OCI-LY1 (cell line): ENCODE measurements at regions not wholly inside any gene's neighbourhood (a gene's known extent, or its start where the extent isn't known, plus 50 kb on each side); places are given as distances from the start of the nearest gene placed in this dataset.

Experiments
- H2AFZ ChIP-seq: fragments of 200-600 bp; sonication (generic), shearing (Covaris generic); 2 replicates; pipeline ENCODE4 v1.6.0; 2014; ENCODE audit warnings: antibody characterized with exemption, mild to moderate bottlenecking, low read length
- H3F3A ChIP-seq: fragments of 200-600 bp; sonication (generic), shearing (Covaris generic); 2 replicates; pipeline ENCODE4 v1.6.0; 2014; ENCODE audit warnings: mild to moderate bottlenecking, antibody characterized with exemption, low read length, moderate library complexity; ENCODE audit not compliant: insufficient read depth
- H3K27ac ChIP-seq: fragments of 200-600 bp; sonication (generic); 2 replicates; pipeline ENCODE4 v1.5.1; 2014; ENCODE audit warnings: low read length, mixed run types, mild to moderate bottlenecking, low read depth; ENCODE audit not compliant: poor library complexity, severe bottlenecking
- H3K27me3 ChIP-seq: fragments of 200-600 bp; sonication (generic); 2 replicates; pipeline ENCODE4 v1.6.0; 2014; ENCODE audit warnings: antibody characterized with exemption, mild to moderate bottlenecking, low read length, moderate library complexity; ENCODE audit not compliant: insufficient read depth
- H3K36me3 ChIP-seq: fragments of 200-600 bp; sonication (generic); 2 replicates; pipeline ENCODE4 v1.6.1; 2014; ENCODE audit warnings: mild to moderate bottlenecking, antibody characterized with exemption, low read length, moderate library complexity, mixed read lengths; ENCODE audit not compliant: insufficient read depth
- H3K4me1 ChIP-seq: fragments of 200-600 bp; sonication (generic); 2 replicates; pipeline ENCODE4 v1.5.1; 2014; ENCODE audit warnings: mild to moderate bottlenecking, low read length, moderate library complexity; ENCODE audit not compliant: insufficient read depth, severe bottlenecking
- H3K4me2 ChIP-seq: fragments of 200-600 bp; sonication (generic), shearing (Covaris generic); 2 replicates; pipeline ENCODE4 v1.6.1; 2014; ENCODE audit warnings: low read length
- H3K4me3 ChIP-seq: fragments of 200-600 bp; sonication (generic); 2 replicates; pipeline ENCODE4 v1.5.1; 2014; ENCODE audit warnings: low read length, low read depth, mild to moderate bottlenecking, mixed read lengths; ENCODE audit not compliant: poor library complexity, severe bottlenecking
- H3K79me2 ChIP-seq: fragments of 200-600 bp; shearing (Covaris generic); 2 replicates; pipeline ENCODE4 v1.6.1; 2016; ENCODE audit warnings: mixed run types, low read length, mixed read lengths; ENCODE audit not compliant: insufficient read depth
- H3K9ac ChIP-seq: fragments of 200-600 bp; sonication (generic), shearing (Covaris generic); 2 replicates; pipeline ENCODE4 v1.6.1; 2014; ENCODE audit warnings: mild to moderate bottlenecking, low read length, mixed read lengths
- H3K9me2 ChIP-seq: fragments of 200-600 bp; sonication (generic), shearing (Covaris generic); 2 replicates; pipeline ENCODE4 v1.6.1; 2014; ENCODE audit warnings: low read depth, mild to moderate bottlenecking, low read length, mixed read lengths
- H3K9me3 ChIP-seq: fragments of 200-600 bp; shearing (Covaris generic); 2 replicates; pipeline ENCODE4 v1.6.1; 2014; ENCODE audit warnings: low read length, mixed read lengths
- H4K20me1 ChIP-seq: fragments of 200-600 bp; sonication (generic), shearing (Covaris generic); 2 replicates; pipeline ENCODE4 v1.6.0; 2016; ENCODE audit warnings: mild to moderate bottlenecking, low read length; ENCODE audit not compliant: insufficient read depth
- EZH2 ChIP-seq: fragments of 200-600 bp; sonication (generic), shearing (Covaris generic); IDR thresholded peaks from 2 replicates; pipeline ENCODE4 v1.8.0; 2017; ENCODE audit warnings: borderline replicate concordance, mixed run types, mild to moderate bottlenecking, antibody characterized with exemption, low read length, moderate library complexity, mixed read lengths
- TF ChIP-seq, protein P1 (sequence below): fragments of 200-600 bp; sonication (generic), shearing (Covaris generic); IDR thresholded peaks from 2 replicates; pipeline ENCODE4 v1.5.1; 2017; ENCODE audit warnings: mild to moderate bottlenecking, antibody characterized with exemption, low read length, moderate library complexity, mixed read lengths

DNA sequence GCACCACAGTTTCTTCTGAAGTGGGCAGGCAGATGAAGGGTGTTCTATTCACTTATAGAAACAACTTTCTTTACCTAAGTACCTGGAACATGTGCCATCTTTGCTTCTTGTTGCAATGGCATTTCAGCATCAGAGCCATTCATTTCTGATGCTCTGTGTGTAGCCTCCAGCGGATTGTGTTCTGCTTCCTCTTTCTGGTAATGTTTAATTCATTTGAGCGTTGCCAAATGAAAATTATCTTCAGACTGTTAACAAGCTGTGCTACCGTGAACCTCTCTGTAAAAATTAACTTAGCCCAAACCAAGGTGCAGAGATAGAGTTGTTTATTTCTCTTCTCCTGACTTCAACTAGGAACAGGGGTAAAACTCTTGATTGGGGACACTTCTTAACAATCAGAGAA lies 302.0 kb downstream of the EDEM1 start:
- Histone ChIP-seq H3K4me2 (no peak overlapping the region), H3K27me3 (no peaks in the 10 kb centered on the region), H2AFZ (no peak overlapping the region), H4K20me1 (no peaks in the 10 kb centered on the region), H3K27ac (no peak overlapping the region), H3F3A (no peaks in the 10 kb centered on the region), H3K9me2 (no peaks in the 10 kb centered on the region), H3K9ac (no peak overlapping the region), H3K9me3 (no peaks in the 10 kb centered on the region), H3K4me1 (no peaks in the 10 kb centered on the region), H3K4me3 (no peak overlapping the region), H3K36me3 (no peaks in the 10 kb centered on the region), H3K79me2 (no peaks in the 10 kb centered on the region)
- TF ChIP-seq EZH2, result no peak
- TF ChIP-seq, protein P1, sequence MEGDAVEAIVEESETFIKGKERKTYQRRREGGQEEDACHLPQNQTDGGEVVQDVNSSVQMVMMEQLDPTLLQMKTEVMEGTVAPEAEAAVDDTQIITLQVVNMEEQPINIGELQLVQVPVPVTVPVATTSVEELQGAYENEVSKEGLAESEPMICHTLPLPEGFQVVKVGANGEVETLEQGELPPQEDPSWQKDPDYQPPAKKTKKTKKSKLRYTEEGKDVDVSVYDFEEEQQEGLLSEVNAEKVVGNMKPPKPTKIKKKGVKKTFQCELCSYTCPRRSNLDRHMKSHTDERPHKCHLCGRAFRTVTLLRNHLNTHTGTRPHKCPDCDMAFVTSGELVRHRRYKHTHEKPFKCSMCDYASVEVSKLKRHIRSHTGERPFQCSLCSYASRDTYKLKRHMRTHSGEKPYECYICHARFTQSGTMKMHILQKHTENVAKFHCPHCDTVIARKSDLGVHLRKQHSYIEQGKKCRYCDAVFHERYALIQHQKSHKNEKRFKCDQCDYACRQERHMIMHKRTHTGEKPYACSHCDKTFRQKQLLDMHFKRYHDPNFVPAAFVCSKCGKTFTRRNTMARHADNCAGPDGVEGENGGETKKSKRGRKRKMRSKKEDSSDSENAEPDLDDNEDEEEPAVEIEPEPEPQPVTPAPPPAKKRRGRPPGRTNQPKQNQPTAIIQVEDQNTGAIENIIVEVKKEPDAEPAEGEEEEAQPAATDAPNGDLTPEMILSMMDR, result no peak

DNA sequence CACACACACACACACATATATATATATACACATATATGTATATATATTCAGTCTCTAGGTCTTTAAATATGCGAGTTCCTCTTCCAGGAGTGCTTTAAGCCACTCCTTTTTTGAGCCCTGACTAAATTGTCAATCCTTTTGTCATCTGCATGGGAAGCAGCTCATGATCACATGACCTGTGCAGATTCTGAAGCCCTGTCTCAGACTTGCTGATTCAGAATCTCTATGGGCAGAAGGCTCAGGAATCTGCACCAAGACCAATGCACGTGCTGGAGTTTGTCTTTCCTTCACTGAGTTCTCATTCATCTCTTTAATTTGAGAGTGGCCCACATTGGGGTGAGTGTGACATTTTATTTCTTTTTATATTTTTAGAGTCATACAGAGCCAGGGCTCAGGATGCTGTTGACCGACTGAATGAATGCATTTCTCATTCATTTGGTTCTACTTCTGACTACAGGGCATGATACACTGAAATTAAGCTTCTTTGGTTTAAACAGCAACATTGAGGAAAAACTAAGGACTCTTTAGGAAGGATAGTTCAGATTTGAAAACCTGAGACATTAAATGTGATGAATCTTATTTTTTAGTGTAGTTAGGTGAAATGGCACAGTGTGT lies 307.5 kb downstream of the EDEM1 start:
- Histone ChIP-seq H3K9me2 (no peaks in the 10 kb centered on the region), H3K4me1 (no peaks in the 10 kb centered on the region), H3F3A (no peaks in the 10 kb centered on the region), H4K20me1 (no peaks in the 10 kb centered on the region), H3K27me3 (no peaks in the 10 kb centered on the region), H3K9ac (no peak overlapping the region), H3K4me3 (no peak overlapping the region), H3K9me3 (no peaks in the 10 kb centered on the region), H2AFZ (no peak overlapping the region), H3K27ac (no peak overlapping the region), H3K79me2 (no peaks in the 10 kb centered on the region), H3K36me3 (no peaks in the 10 kb centered on the region), H3K4me2 (no peak overlapping the region)
- TF ChIP-seq EZH2, result no peak
- TF ChIP-seq, protein P1, result no peak

DNA sequence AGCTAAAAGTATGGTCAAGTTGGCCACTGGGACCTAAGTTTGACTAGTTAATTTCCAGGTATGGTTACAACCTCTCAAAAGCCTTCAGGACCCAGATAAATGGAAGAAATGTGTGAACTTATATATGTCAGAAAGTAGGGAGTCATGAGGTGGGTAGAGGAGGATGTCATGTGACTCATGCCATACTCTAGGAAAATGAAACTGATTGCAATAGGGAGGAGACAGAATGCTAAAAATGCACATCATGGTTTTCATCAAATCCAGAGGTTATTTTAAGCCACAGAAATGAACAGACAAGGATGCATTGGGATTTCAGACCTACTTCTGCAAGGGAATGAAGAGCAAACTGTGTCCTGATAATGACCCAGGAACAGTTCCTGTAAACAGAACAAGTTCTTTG lies 310.0 kb downstream of the EDEM1 start:
- Histone ChIP-seq H3F3A (no peaks in the 10 kb centered on the region), H2AFZ (no peak overlapping the region), H3K4me2 (no peak overlapping the region), H3K4me1 (no peaks in the 10 kb centered on the region), H3K79me2 (no peaks in the 10 kb centered on the region), H3K9me2 (no peaks in the 10 kb centered on the region), H3K27me3 (no peaks in the 10 kb centered on the region), H3K27ac (no peak overlapping the region), H3K4me3 (no peak overlapping the region), H3K36me3 (no peaks in the 10 kb centered on the region), H3K9ac (no peak overlapping the region), H3K9me3 (no peaks in the 10 kb centered on the region), H4K20me1 (no peaks in the 10 kb centered on the region)
- TF ChIP-seq, protein P1, result no peak
- TF ChIP-seq EZH2, result no peak
